ENCODE measurements at regions not wholly inside any gene's neighbourhood (a gene's known extent, or its start where the extent isn't known, plus 50 kb on each side); places are given as distances from the start of the nearest gene placed in this dataset.

GRCh38 chr6:166814390-166814789 is 142.0 kb downstream of the RNASET2 start:
- no peak for TF ChIP-seq CTCF (IDR thresholded peaks at IDR 0.05)
- no peak for TF ChIP-seq POLR2AphosphoS5 (IDR thresholded peaks at IDR 0.05)
- no peak for TF ChIP-seq POLR2A (IDR thresholded peaks at IDR 0.05)
